GM18868 (cell line): ENCODE measurements at regions not wholly inside any gene's neighbourhood (a gene's known extent, or its start where the extent isn't known, plus 50 kb on each side); places are given as distances from the start of the nearest gene placed in this dataset.
"Not testable (repeated sequence)": the region's sequence is repeated elsewhere in the genome, so short reads cannot be mapped to it uniquely, and the experiment has no call there.

Source experiments
- ATAC-seq: cut with Tn5 transposase; IDR thresholded peaks from one replicate; pipeline ENCODE4 v1.9.1; 2021; ENCODE audit warnings: mild to moderate bottlenecking, moderate library complexity; ENCODE audit not compliant: unreplicated experiment

GRCh38 chr2:111598944-111599343 lies 285.0 kb downstream of the ANAPC1 start:
- ATAC-seq, result not testable (repeated sequence)

- not testable (repeated sequence) for ATAC-seq
Observed at GRCh38 chr2:111602259-111602658, 281.7 kb downstream of the ANAPC1 start.

DNA sequence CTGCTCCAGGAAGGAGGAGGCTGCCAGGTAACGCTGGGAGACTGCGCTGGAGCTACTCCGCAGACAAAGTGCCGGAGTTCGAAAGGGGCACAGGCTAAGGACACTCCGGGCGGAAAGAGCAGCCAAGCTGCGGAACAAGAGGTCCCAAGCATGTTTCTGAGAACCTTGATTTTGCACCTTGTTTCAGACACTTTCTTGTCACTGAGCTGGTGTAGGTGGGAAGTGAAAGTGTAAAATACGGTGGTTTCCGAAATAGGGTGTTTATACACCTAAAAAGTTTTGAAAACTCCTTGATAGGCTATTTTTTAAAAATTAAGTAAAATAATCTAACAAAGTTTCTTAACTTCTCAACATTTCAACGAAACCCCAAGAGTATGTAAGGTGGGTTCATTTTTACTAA lies 278.2 kb downstream of the ANAPC1 start:
- ATAC-seq, result not testable (repeated sequence)

GRCh38 chr2:111606632-111607031 lies 277.4 kb downstream of the ANAPC1 start:
- not testable (repeated sequence) for ATAC-seq

GRCh38 chr2:111609146-111609844 lies 274.7 kb downstream of the ANAPC1 start:
- not testable (repeated sequence) for ATAC-seq

DNA sequence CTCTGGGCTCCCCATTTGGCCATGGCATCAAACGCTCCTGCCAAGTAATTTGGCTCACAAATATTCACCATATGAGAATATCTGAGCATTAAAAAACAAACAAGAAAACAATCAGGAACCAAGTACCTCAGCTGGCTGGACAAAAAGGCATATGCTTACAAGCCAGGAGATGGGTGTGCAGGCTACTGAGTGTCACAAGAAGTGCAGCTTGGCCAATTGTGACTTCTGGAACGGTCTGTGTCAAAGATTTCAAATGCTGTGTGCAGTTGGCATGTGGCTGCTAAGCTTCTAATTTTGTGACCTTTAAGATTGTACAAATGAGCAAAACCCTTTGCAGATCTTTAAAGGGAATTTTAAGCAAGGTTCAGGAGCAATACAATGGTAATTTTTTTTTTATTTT lies 274.0 kb downstream of the ANAPC1 start:
- ATAC-seq, result not testable (repeated sequence)

DNA sequence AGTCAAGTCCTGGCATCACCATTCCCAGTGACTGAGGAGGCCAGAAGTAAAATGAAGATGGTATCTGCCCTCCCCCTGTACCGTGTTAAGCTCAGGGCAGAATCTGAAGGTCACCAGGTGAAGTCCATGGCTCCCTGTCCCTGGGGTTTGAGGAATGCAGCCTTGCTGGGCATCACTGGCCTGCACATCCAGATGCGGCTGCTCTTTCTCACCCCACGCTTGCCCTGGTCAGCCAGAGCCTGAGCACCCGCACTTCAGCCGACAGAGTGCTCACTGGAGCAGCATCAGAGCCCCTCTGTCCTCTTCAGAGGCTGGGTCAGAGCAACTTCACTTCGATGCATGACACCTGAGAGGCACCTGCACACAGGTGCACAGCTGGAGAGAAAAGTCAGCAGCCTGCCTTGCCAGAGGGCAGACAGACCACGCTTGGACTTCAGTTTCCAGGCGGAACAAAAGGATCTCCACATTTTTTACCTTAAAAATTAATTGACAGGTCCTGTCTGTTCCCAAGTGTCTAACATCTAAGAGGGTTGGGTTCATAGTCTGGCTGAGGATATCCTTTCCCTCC lies 267.3 kb downstream of the ANAPC1 start:
- ATAC-seq, result no peak

GRCh38 chr2:111617299-111618225 lies 266.4 kb downstream of the ANAPC1 start:
- no peak for ATAC-seq

- no peak for ATAC-seq
Observed at GRCh38 chr2:111618226-111618977, 265.6 kb downstream of the ANAPC1 start.

DNA sequence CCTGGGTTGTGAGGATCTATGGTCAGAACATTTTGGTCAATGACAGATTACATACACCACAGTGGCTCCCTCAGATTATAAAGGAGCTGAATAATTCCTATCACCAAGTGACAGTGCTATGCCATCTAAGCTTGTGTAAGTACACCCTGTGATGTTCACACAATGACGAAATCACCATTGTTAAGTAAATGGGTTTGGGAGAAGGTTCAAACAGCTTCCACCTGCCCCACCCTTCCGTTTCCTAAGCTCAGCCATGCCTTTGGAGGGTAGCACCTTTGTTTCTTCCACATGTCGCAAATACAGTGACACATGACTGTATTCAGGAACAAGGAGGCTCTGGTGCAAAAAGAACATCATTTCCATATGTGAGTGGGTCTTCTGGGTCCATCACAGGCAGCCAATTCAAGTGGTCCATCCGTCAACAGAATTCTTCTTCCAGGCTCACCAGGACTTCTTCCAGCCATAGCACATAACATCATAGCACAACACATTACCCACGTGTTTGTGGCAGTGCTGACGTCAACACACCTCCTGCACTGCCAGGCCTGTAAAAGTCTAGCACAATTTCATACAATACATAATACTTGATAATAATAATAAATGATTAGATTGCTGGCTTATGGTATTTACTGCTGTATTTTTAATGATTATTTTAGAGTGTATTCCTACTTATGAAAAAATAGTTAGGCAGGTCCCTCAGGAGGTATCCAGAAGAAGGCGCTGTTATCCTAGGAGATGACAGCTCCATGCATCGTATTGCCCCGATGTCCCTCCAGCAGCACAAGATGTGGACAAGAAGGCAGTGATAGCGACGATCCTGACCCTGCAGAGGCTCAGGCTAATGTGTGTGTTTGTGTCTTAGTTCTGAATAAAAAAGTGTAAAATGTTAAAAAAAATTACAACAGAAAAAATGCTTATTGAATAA lies 264.8 kb downstream of the ANAPC1 start:
- no peak for ATAC-seq

- ATAC-seq, result no peak
Observed at GRCh38 chr2:111620281-111620680, 263.7 kb downstream of the ANAPC1 start.

- no peak for ATAC-seq
Observed at GRCh38 chr2:111622859-111623258, 261.1 kb downstream of the ANAPC1 start.

DNA sequence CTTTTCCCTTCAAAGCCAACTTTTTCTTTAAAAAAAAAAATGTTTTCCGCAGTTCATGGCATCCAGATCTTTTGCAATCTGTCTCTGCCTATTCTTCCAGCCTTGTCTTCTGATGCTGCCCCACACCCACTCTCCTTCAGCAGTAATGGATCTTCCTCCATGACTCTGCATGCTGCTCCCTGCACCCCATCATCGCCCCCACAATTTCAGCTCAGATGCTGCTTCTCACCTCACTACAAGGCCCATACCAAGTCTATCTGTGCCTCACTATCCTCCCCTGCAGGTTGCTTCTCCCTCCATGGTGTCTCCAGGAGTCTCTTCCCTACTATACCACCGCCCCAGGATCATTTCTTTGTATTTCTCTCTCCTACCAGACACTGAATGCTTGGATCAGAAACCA lies 260.6 kb downstream of the ANAPC1 start:
- ATAC-seq, result no peak

GRCh38 chr2:111624411-111625156 lies 259.4 kb downstream of the ANAPC1 start:
- ATAC-seq, result no peak

DNA sequence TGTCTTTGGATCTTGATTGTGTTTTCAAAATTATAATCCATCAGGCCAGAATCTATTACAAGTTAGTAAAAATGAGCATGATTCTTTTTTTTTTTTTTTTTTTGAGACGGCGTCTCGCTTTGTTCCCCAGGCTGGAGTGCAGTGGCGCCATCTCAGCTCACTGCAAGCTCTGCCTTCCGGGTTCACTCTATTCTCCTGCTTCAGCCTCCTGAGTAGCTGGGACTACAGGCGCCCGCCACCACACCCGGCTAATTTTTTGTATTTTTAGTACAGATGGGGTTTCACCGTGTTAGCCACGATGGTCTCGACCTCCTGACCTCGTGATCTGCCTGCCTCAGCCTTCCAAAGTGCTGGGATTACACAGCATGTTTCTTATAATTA lies 258.8 kb downstream of the ANAPC1 start:
- ATAC-seq, result not testable (repeated sequence)

GRCh38 chr2:111626037-111626864 lies 257.7 kb downstream of the ANAPC1 start:
- ATAC-seq, result no peak

GRCh38 chr2:111626865-111627163 lies 257.2 kb downstream of the ANAPC1 start:
- ATAC-seq, result no peak

DNA sequence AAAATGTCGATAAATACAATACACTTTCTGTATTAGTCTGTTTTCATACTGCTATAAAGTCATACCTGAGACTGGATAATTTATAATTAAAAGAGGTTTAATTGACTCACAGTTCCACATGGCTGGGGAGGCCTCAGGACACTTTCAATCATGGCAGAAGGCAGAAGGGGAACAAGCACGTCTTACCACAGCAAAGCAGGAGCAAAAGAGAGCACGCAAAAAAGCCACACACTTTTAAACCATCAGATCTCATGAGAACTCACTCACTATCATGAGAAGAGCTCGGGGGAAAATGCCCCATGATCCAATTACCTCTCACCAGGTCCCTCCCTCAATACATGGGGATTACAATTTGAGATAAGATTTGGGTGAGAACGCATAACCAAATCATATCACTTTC lies 256.7 kb downstream of the ANAPC1 start:
- no peak for ATAC-seq

DNA sequence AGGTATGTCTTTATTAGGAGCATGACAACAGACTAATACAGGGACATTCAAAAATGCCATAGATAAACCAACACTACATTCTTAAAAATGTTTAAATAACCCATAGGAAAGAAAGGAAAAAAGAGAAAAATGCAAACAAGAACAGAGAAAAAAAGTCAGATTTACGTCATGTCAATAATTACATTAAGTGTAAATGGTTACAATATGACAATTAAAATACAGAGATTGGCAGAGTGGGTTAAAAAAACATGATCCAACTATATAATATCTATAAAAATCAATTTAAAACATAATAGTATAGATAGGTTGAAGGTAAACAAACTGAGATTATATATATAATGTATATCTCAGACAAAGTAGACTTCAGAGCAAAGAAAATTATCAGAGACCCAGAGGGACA lies 255.8 kb downstream of the ANAPC1 start:
- no peak for ATAC-seq
